K562 (cell line): ENCODE measurements at regions not wholly inside any gene's neighbourhood (a gene's known extent, or its start where the extent isn't known, plus 50 kb on each side); places are given as distances from the start of the nearest gene placed in this dataset.

Experiments
- ARID1B ChIP-seq: fragments of 450-650 bp; IDR thresholded peaks from 2 replicates; pipeline ENCODE4 v1.6.1; 2016; ENCODE audit warnings: antibody characterized with exemption, mild to moderate bottlenecking, inconsistent platforms
- CHD7 ChIP-seq: fragments of 200-600 bp; sonication (generic); IDR thresholded peaks from one replicate; pipeline ENCODE4 v1.6.1; 2012; ENCODE audit warnings: mild to moderate bottlenecking, low read depth, low read length, inconsistent platforms
- ELK3 ChIP-seq: fragments of 450-650 bp; formaldehyde crosslinking; IDR thresholded peaks from 2 replicates; pipeline ENCODE4 v1.4.0; 2020; ENCODE audit warnings: mild to moderate bottlenecking
- JUND ChIP-seq, 2 experiments: IDR thresholded peaks; 2 replicates in 1 of 2; 3 replicates in 1 of 2; pipeline ENCODE4 v1.6.1; 2011; ENCODE audit warnings: borderline replicate concordance in 2 of 2, low read depth in 2 of 2, low read length in 2 of 2, improper control_type of control experiment in 1 of 2, missing biosample characterization in 1 of 2, missing genetic modification characterization in 1 of 2, missing genetic modification reagents in 1 of 2
- RCOR1 ChIP-seq, 2 experiments: IDR thresholded peaks; 2 replicates each; pipeline ENCODE4 v1.6.1; 2012; ENCODE audit warnings: low read depth in 2 of 2, low read length in 2 of 2, borderline replicate concordance in 1 of 2, improper control_type of control experiment in 1 of 2
- THRB ChIP-seq: fragments of 450-650 bp; formaldehyde crosslinking; conservative IDR thresholded peaks from 2 replicates; pipeline ENCODE4 v1.4.0; 2022; ENCODE audit warnings: mild to moderate bottlenecking, missing genetic modification characterization
- ZNF174 ChIP-seq: fragments of 250-450 bp; sonication (Bioruptor Pico); IDR thresholded peaks from 2 replicates; pipeline ENCODE4 v1.4.0; 2020; ENCODE audit warnings: mild to moderate bottlenecking

GRCh38 chr10:8510471-8510870, 456.0 kb downstream of the GATA3 start (continued):
- no peak for TF ChIP-seq THRB
- TF ChIP-seq JUND (IDR thresholded peaks at IDR 0.05; ENCODE audit: borderline replicate concordance, low read depth, low read length): no peak
- TF ChIP-seq JUND (tag; IDR thresholded peaks at IDR 0.05; ENCODE audit: borderline replicate concordance, low read depth, low read length): no peak
- no peak for TF ChIP-seq RCOR1 (IDR thresholded peaks at IDR 0.05; ENCODE audit: borderline replicate concordance in 1 of 2, low read depth in 2 of 2, low read length in 2 of 2)
- no peak for TF ChIP-seq CHD7
- no peak for TF ChIP-seq ELK3
- TF ChIP-seq ARID1B: no peak
- TF ChIP-seq ZNF174: no peak
- TF ChIP-seq, all 486 proteins: peak for 0
